HG03045 (cell line): ENCODE measurements at regions not wholly inside any gene's neighbourhood (a gene's known extent, or its start where the extent isn't known, plus 50 kb on each side); places are given as distances from the start of the nearest gene placed in this dataset.
"Not testable (repeated sequence)": the region's sequence is repeated elsewhere in the genome, so short reads cannot be mapped to it uniquely, and the experiment has no call there.

Experiments used
- ATAC-seq: cut with Tn5 transposase; IDR thresholded peaks from one replicate; pipeline ENCODE4 v1.9.1; 2021; ENCODE audit warnings: mild to moderate bottlenecking, moderate library complexity; ENCODE audit not compliant: unreplicated experiment

GRCh38 chr2:139737659-139738058, 957.5 kb upstream of the NXPH2 start:
- no peak for ATAC-seq

- no peak for ATAC-seq
Measured at GRCh38 chr2:139730197-139730596, 950.0 kb upstream of the NXPH2 start.

- no peak for ATAC-seq
Measured at GRCh38 chr2:139721411-139721995, 941.3 kb upstream of the NXPH2 start.

GRCh38 chr2:139720056-139720455, 939.9 kb upstream of the NXPH2 start:
- ATAC-seq = no peak

- no peak for ATAC-seq
Measured at GRCh38 chr2:139704606-139705005, 924.4 kb upstream of the NXPH2 start.

GRCh38 chr2:139694327-139694726, 914.1 kb upstream of the NXPH2 start:
- ATAC-seq = no peak

- ATAC-seq = no peak
Measured at GRCh38 chr2:139686205-139686604, 906.0 kb upstream of the NXPH2 start.

GRCh38 chr2:139685090-139685983, 905.1 kb upstream of the NXPH2 start:
- ATAC-seq = no peak

- no peak for ATAC-seq
Measured at GRCh38 chr2:139684286-139684860, 904.2 kb upstream of the NXPH2 start.

GRCh38 chr2:139674577-139674976, 894.4 kb upstream of the NXPH2 start:
- no peak for ATAC-seq

- not testable (repeated sequence) for ATAC-seq
Measured at GRCh38 chr2:139673447-139673846, 893.3 kb upstream of the NXPH2 start.

- no peak for ATAC-seq
Measured at GRCh38 chr2:139669675-139670074, 889.5 kb upstream of the NXPH2 start.

- ATAC-seq = no peak
Measured at GRCh38 chr2:139652385-139652784, 872.2 kb upstream of the NXPH2 start.

- no peak for ATAC-seq
Measured at GRCh38 chr2:139645617-139646016, 865.4 kb upstream of the NXPH2 start.

GRCh38 chr2:139643139-139643538, 862.9 kb upstream of the NXPH2 start:
- no peak for ATAC-seq

GRCh38 chr2:139631966-139632365, 851.8 kb upstream of the NXPH2 start:
- ATAC-seq = no peak

GRCh38 chr2:139628931-139629330, 848.7 kb upstream of the NXPH2 start:
- ATAC-seq = no peak

GRCh38 chr2:139626128-139626527, 845.9 kb upstream of the NXPH2 start:
- ATAC-seq = no peak

- no peak for ATAC-seq
Measured at GRCh38 chr2:139622691-139623090, 842.5 kb upstream of the NXPH2 start.

GRCh38 chr2:139617747-139618146, 837.6 kb upstream of the NXPH2 start:
- ATAC-seq = no peak

GRCh38 chr2:139613264-139613663, 833.1 kb upstream of the NXPH2 start:
- no peak for ATAC-seq

GRCh38 chr2:139610512-139610911, 830.3 kb upstream of the NXPH2 start:
- no peak for ATAC-seq
